GM12878 (cell line): ENCODE measurements at regions not wholly inside any gene's neighbourhood (a gene's known extent, or its start where the extent isn't known, plus 50 kb on each side); places are given as distances from the start of the nearest gene placed in this dataset.

Experiments used
- ATAC-seq: fragments of 200-7000 bp; cut with Tn5 transposase; 3 replicates; pipeline ENCODE4 v1.9.1; 2020; ENCODE audit warnings: mild to moderate bottlenecking, moderate library complexity
- BruUV-seq: library from RNA; stranded (reverse); fragments of 400-500 nt; replicated peaks from 2 replicates; lab custom pipeline; 2021; lab: Mats Ljungman, UMichigan
- CTCF ChIA-PET: fragments of 300-600 bp; sonication (Branson Sonifier 250); formaldehyde crosslinking; extraction: SDS; loops from one replicate; lab custom pipeline; 2021; ENCODE audit warnings: inconsistent platforms; lab: Yijun Ruan, JAX
- POLR2A ChIA-PET: fragments of 350-600 bp; formaldehyde crosslinking; extraction: SDS; loops from one replicate; lab custom pipeline; 2021; ENCODE audit warnings: inconsistent platforms; lab: Charles Lee
- RAD21 ChIA-PET: fragments of 300-600 bp; sonication (Branson Sonifier 250); formaldehyde crosslinking; loops from one replicate; lab custom pipeline; 2023; ENCODE audit warnings: antibody characterized with exemption; ENCODE audit not compliant: unreplicated experiment; lab: Charles Lee
- SMC1A ChIA-PET: fragments of 300-600 bp; sonication (Branson Sonifier 250); formaldehyde crosslinking; loops from one replicate; lab custom pipeline; 2023; ENCODE audit not compliant: unreplicated experiment, uncharacterized antibody; lab: Charles Lee
- DNase-seq: peaks from one replicate; pipeline ENCODE4 v3.0.0-alpha.2; 2011; ENCODE audit warnings: low read depth, low spot score
- FAIRE-seq: peaks from 3 replicates; lab custom pipeline; 2011; peaks lifted over from hg19 to GRCh38; lab: Jason Lieb, UNC
- H2AFZ ChIP-seq: 2 replicates; pipeline ENCODE4 v1.6.0; 2011; ENCODE audit warnings: low read depth, low read length, control low read depth; ENCODE audit not compliant: control insufficient read depth
- H3K27ac ChIP-seq: 2 replicates; pipeline ENCODE4 v1.5.1; 2011; ENCODE audit warnings: control low read depth; ENCODE audit not compliant: control insufficient read depth, insufficient read depth
- H3K27me3 ChIP-seq, 2 experiments: replicated peaks in 1 of 2; 2 replicates each; pipeline versions ENCODE4 v1.6.0 to v1.6.1; 2011; ENCODE audit warnings: low read length in 1 of 2; ENCODE audit not compliant: control insufficient read depth in 2 of 2, insufficient read depth in 2 of 2
- H3K36me3 ChIP-seq, 2 experiments: 2 replicates each; pipeline ENCODE4 v1.5.1; 2011; ENCODE audit warnings: low read length in 1 of 2; ENCODE audit not compliant: control insufficient read depth in 2 of 2, insufficient read depth in 2 of 2
- H3K4me1 ChIP-seq: 2 replicates; pipeline ENCODE4 v1.6.1; 2011; ENCODE audit warnings: mild to moderate bottlenecking, low read length, moderate library complexity, mixed read lengths; ENCODE audit not compliant: control insufficient read depth, insufficient read depth
- H3K4me2 ChIP-seq: 2 replicates; pipeline ENCODE4 v1.6.0; 2011; ENCODE audit warnings: control low read depth; ENCODE audit not compliant: control insufficient read depth, insufficient read depth
- H3K4me3 ChIP-seq: fragments of 200-600 bp; sonication (generic); 2 replicates; pipeline ENCODE4 v1.5.1; 2016
- H3K79me2 ChIP-seq: 2 replicates; pipeline ENCODE4 v1.6.0; 2011; ENCODE audit warnings: low read length; ENCODE audit not compliant: control insufficient read depth, insufficient read depth
- H3K9ac ChIP-seq: 2 replicates; pipeline ENCODE4 v1.8.0; 2011; ENCODE audit warnings: low read length, control low read depth, mixed read lengths; ENCODE audit not compliant: control insufficient read depth, insufficient read depth
- H3K9me3 ChIP-seq: replicated peaks from 3 replicates; pipeline ENCODE4 v1.5.1; 2011; ENCODE audit warnings: mild to moderate bottlenecking, low read length; ENCODE audit not compliant: control insufficient read depth, insufficient read depth
- H4K20me1 ChIP-seq: 2 replicates; pipeline ENCODE4 v1.6.0; 2011; ENCODE audit not compliant: control insufficient read depth, insufficient read depth
- ETV6 ChIP-seq, 2 experiments: fragments of 450-650 bp in 1 of 2; IDR thresholded peaks in 1 of 2; conservative IDR thresholded peaks in 1 of 2; 2 replicates each; pipeline ENCODE4 v1.6.1; 2014; ENCODE audit warnings: antibody characterized with exemption in 1 of 2, borderline replicate concordance in 1 of 2, low read depth in 1 of 2, mild to moderate bottlenecking in 1 of 2, moderate library complexity in 1 of 2
- HDAC2 ChIP-seq: fragments of 200-600 bp; sonication (generic); IDR thresholded peaks from 2 replicates; pipeline ENCODE4 v1.6.1; 2017
- KDM1A ChIP-seq: fragments of 200-600 bp; sonication (generic); IDR thresholded peaks from 2 replicates; pipeline ENCODE4 v1.6.1; 2016; ENCODE audit warnings: borderline replicate concordance
- NRF1 ChIP-seq: conservative IDR thresholded peaks from 2 replicates; pipeline ENCODE4 v1.6.1; 2011; ENCODE audit warnings: mild to moderate bottlenecking, low read depth, low read length, improper control_type of control experiment
- PML ChIP-seq: IDR thresholded peaks from 2 replicates; pipeline ENCODE4 v1.6.1; 2012; ENCODE audit warnings: low read length, inconsistent platforms
- RELA ChIP-seq: fragments of 450-650 bp; IDR thresholded peaks from 2 replicates; pipeline ENCODE4 v1.8.0; 2014; ENCODE audit warnings: borderline replicate concordance; ENCODE audit not compliant: partially characterized antibody
- SMARCA5 ChIP-seq: fragments of 450-650 bp; IDR thresholded peaks from 2 replicates; pipeline ENCODE4 v1.6.1; 2017; ENCODE audit warnings: mild to moderate bottlenecking
- ZNF207 ChIP-seq: fragments of 450-650 bp; IDR thresholded peaks from 2 replicates; pipeline ENCODE4 v1.6.1; 2014; ENCODE audit warnings: antibody characterized with exemption, mild to moderate bottlenecking, borderline replicate concordance
- ZNF384 ChIP-seq: IDR thresholded peaks from 2 replicates; pipeline ENCODE4 v1.6.1; 2012; ENCODE audit warnings: low read depth, mild to moderate bottlenecking, low read length, improper control_type of control experiment, borderline replicate concordance
- WGBS: methylation state at CpG from one replicate; pipeline ENCODE4 v1.1.6; 2016; ENCODE audit warnings: low lambda C conversion rate; ENCODE audit not compliant: insufficient replicate concordance, insufficient coverage; ENCODE audit errors: missing lambda C conversion rate; 5-methylcytosine and 5-hydroxymethylcytosine counted together
- in situ Hi-C: fragments of 300-500 bp; cut with MboI; formaldehyde crosslinking; loops from 9 replicates; pipeline ENCODE4 v1.14.3; 2018; ENCODE audit warnings: mixed read lengths
- intact Hi-C: fragments of 100-400 bp; cut with micrococcal nuclease; formaldehyde crosslinking; loops from one replicate; pipeline ENCODE4 v1.14.2; 2022; ENCODE audit not compliant: unreplicated experiment
- TF ChIP-seq, protein P1 (sequence below): fragments of 450-650 bp; IDR thresholded peaks from 2 replicates; pipeline ENCODE4 v1.6.1; 2018; ENCODE audit warnings: borderline replicate concordance, mild to moderate bottlenecking; ENCODE audit not compliant: partially characterized antibody
- TF ChIP-seq, protein P2 (sequence below): IDR thresholded peaks from 2 replicates; pipeline ENCODE4 v1.6.1; 2011; ENCODE audit warnings: low read depth, mild to moderate bottlenecking, low read length, moderate library complexity, borderline replicate concordance; ENCODE audit errors: extremely low read depth

DNA sequence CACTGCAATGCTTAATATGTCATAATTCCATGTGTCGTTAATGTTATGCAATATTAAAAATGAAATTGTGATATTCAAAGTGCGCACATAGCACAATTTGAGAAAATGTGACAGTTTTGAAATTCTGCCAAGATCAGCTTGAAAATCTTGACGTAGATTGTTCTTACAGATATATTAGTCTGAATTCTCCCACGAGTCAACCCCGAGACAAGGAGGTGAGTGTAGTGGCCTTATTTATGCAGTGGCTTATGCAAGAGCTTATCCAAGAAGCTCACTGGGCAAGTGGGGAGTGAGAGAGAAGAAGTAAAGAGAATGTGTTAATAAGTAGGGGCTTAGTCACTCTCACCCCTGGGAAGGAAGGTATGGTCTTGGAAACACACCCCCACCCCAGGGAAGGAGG is 286.1 kb upstream of the STS start:
- RAD21 ChIA-PET = no interaction called here
- H3K9ac ChIP-seq = no peak overlapping the region
- no peak for ATAC-seq
- DNase-seq = no peak
- POLR2A ChIA-PET = no interaction called here
- no TSS peak for BruUV-seq
- WGBS = 35% methylated on average over 5 of the region's 5 CpGs
- no peaks in the 10 kb centered on the region for H3K27me3 ChIP-seq
- SMC1A ChIA-PET = no interaction called here
- no peaks in the 10 kb centered on the region; the same call in 2 of the 3 replicates for H3K9me3 ChIP-seq
- no peak for FAIRE-seq
- no peaks in the 10 kb centered on the region for H3K79me2 ChIP-seq
- no peaks in the 10 kb centered on the region for H4K20me1 ChIP-seq
- intact Hi-C loops (no loop called here), in situ Hi-C loops (no loop called here)
- no peak overlapping the region for H3K4me2 ChIP-seq
- H3K36me3 ChIP-seq = no peaks in the 10 kb centered on the region
- H2AFZ ChIP-seq = no peak overlapping the region
- no peaks in the 10 kb centered on the region for H3K4me1 ChIP-seq
- CTCF ChIA-PET = no interaction called here
- H3K4me3 ChIP-seq = no peak overlapping the region
- no peak overlapping the region for H3K27ac ChIP-seq
- TF ChIP-seq SMARCA5 (no peak), HDAC2 (no peak), PML (no peak), ETV6 (conservative IDR thresholded peaks at IDR 0.05 in 1 of 2, IDR thresholded peaks at IDR 0.05 in 1 of 2; ENCODE audit: borderline replicate concordance in 1 of 2, low read depth in 1 of 2) (no peak), KDM1A (no peak), NRF1 (no peak), ZNF207 (no peak), RELA (no peak), ZNF384 (no peak)
- TF ChIP-seq, all 136 proteins: peak for 0

DNA sequence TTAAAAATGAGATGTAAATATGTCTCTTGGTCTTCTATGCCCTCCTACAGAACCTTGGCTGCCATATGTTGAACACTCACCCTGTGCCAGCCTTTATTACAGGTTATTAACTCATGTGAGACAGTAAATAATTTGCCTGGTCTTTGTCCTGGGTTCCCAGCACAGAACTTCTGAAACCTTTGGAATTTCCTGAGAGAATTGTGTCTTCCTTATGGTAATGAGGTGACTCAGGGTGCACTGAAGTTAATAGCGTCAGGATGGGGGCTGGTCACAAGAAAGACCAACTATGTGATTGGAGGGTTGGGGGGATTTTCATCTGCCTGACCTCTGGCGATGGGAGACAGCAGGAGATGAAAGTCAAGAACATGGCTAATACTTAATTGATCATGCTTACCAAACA is 289.8 kb upstream of the STS start:
- WGBS = 73% methylated on average over 2 of the region's 2 CpGs
- Histone ChIP-seq H3K4me1 (no peaks in the 10 kb centered on the region), H3K9ac (no peak overlapping the region), H3K27me3 (no peaks in the 10 kb centered on the region), H3K36me3 (no peaks in the 10 kb centered on the region), H3K79me2 (no peaks in the 10 kb centered on the region), H4K20me1 (no peaks in the 10 kb centered on the region), H3K4me3 (no peak overlapping the region), H2AFZ (no peak overlapping the region), H3K4me2 (no peak overlapping the region), H3K9me3 (no peaks in the 10 kb centered on the region; the same call in 2 of the 3 replicates), H3K27ac (no peak overlapping the region)
- no peak for ATAC-seq
- no peak for DNase-seq
- POLR2A ChIA-PET = no interaction called here
- intact Hi-C loops = loop anchor here (10.0 kb wide), 1 partner anchor 227 kb away; no protein-coding TSS in a partner anchor
- SMC1A ChIA-PET = no interaction called here
- RAD21 ChIA-PET = no interaction called here
- FAIRE-seq = no peak
- no TSS peak for BruUV-seq
- CTCF ChIA-PET = no interaction called here
- in situ Hi-C loops = no loop called here
- TF ChIP-seq, protein P1, sequence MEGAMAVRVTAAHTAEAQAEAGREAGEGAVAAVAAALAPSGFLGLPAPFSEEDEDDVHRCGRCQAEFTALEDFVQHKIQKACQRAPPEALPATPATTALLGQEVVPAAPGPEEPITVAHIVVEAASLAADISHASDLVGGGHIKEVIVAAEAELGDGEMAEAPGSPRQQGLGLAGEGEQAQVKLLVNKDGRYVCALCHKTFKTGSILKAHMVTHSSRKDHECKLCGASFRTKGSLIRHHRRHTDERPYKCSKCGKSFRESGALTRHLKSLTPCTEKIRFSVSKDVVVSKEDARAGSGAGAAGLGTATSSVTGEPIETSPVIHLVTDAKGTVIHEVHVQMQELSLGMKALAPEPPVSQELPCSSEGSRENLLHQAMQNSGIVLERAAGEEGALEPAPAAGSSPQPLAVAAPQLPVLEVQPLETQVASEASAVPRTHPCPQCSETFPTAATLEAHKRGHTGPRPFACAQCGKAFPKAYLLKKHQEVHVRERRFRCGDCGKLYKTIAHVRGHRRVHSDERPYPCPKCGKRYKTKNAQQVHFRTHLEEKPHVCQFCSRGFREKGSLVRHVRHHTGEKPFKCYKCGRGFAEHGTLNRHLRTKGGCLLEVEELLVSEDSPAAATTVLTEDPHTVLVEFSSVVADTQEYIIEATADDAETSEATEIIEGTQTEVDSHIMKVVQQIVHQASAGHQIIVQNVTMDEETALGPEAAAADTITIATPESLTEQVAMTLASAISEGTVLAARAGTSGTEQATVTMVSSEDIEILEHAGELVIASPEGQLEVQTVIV = no peak
- TF ChIP-seq, protein P2, sequence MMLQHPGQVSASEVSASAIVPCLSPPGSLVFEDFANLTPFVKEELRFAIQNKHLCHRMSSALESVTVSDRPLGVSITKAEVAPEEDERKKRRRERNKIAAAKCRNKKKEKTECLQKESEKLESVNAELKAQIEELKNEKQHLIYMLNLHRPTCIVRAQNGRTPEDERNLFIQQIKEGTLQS = no peak
